Naive thymus-derived CD4-positive, alpha-beta T cell (primary cell): ENCODE measurements at regions not wholly inside any gene's neighbourhood (a gene's known extent, or its start where the extent isn't known, plus 50 kb on each side); places are given as distances from the start of the nearest gene placed in this dataset.

Experiments
- ATAC-seq: fragments of 150-1000 bp; cut with Tn5 transposase; 2 replicates; pipeline ENCODE4 v1.10.0; 2021; ENCODE audit warnings: mild to moderate bottlenecking, moderate library complexity
- CTCF ChIA-PET: fragments of 350-600 bp; sonication (Branson Sonifier 250); formaldehyde crosslinking; loops from one replicate; lab custom pipeline; 2021; ENCODE audit warnings: antibody characterized with exemption; lab: Charles Lee
- POLR2A ChIA-PET: fragments of 350-600 bp; sonication (Branson Sonifier 250); formaldehyde crosslinking; loops from one replicate; lab custom pipeline; 2021; ENCODE audit warnings: antibody characterized with exemption, inconsistent platforms; lab: Charles Lee
- DNase-seq, 9 donors: peaks; one replicate each; pipeline versions ENCODE4 v3.0.0 to v3.0.0-alpha.2; 2020 to 2022; ENCODE audit warnings: mixed read lengths in 1 of 9
- H3K27ac ChIP-seq: one replicate; pipeline ENCODE4 v1.7.0; 2013; ENCODE audit warnings: mild to moderate bottlenecking, low read depth, low read length, moderate library complexity
- H3K27me3 ChIP-seq, 2 donors: one replicate each; pipeline ENCODE4 v1.7.0; 2013; ENCODE audit warnings: low read length in 2 of 2, mild to moderate bottlenecking in 2 of 2, moderate library complexity in 2 of 2; ENCODE audit not compliant: control insufficient read depth in 2 of 2, insufficient read depth in 2 of 2
- H3K36me3 ChIP-seq, 3 experiments: 1 replicate in 2 of 3; 2 replicates in 1 of 3; pipeline ENCODE4 v1.7.0; 2013; ENCODE audit warnings: low read length in 3 of 3, mild to moderate bottlenecking in 3 of 3, moderate library complexity in 1 of 3; ENCODE audit not compliant: insufficient read depth in 3 of 3, control insufficient read depth in 2 of 3
- H3K4me1 ChIP-seq, 2 donors: one replicate each; pipeline ENCODE4 v1.7.0; 2013; ENCODE audit warnings: low read length in 2 of 2, mild to moderate bottlenecking in 2 of 2, moderate library complexity in 1 of 2; ENCODE audit not compliant: control insufficient read depth in 2 of 2, insufficient read depth in 2 of 2
- H3K4me3 ChIP-seq: 2 replicates; pipeline ENCODE4 v1.7.0; 2013; ENCODE audit warnings: mild to moderate bottlenecking, low read length
- H3K9me3 ChIP-seq, 3 experiments: 1 replicate in 2 of 3; 2 replicates in 1 of 3; pipeline ENCODE4 v1.7.0; 2013; ENCODE audit warnings: low read length in 3 of 3; ENCODE audit not compliant: control insufficient read depth in 2 of 3
- H3K27ac Mint-ChIP-seq, 9 donors: one replicate each; pipeline ENCODE4 v1.8.0; 2020 to 2022; ENCODE audit warnings: mixed read lengths in 9 of 9, mild to moderate bottlenecking in 8 of 9, moderate library complexity in 5 of 9, inconsistent platforms in 2 of 9
- H3K27me3 Mint-ChIP-seq, 5 donors: one replicate each; pipeline ENCODE4 v1.8.0; 2021 to 2022; ENCODE audit warnings: mixed read lengths in 5 of 5, mild to moderate bottlenecking in 1 of 5
- H3K36me3 Mint-ChIP-seq, 5 donors: one replicate each; pipeline ENCODE4 v1.8.0; 2020 to 2022; ENCODE audit warnings: mixed read lengths in 5 of 5, mild to moderate bottlenecking in 3 of 5, inconsistent platforms in 1 of 5
- H3K4me1 Mint-ChIP-seq, 7 donors: one replicate each; pipeline ENCODE4 v1.8.0; 2020 to 2022; ENCODE audit warnings: mixed read lengths in 7 of 7, mild to moderate bottlenecking in 3 of 7, inconsistent platforms in 1 of 7
- H3K4me3 Mint-ChIP-seq, 10 donors: one replicate each; pipeline ENCODE4 v1.8.0; 2020 to 2022; ENCODE audit warnings: mild to moderate bottlenecking in 10 of 10, mixed read lengths in 10 of 10, moderate library complexity in 6 of 10, inconsistent platforms in 2 of 10
- H3K9me3 Mint-ChIP-seq, 11 donors: one replicate each; pipeline ENCODE4 v1.8.0; 2020 to 2022; ENCODE audit warnings: mixed read lengths in 11 of 11, mild to moderate bottlenecking in 4 of 11, inconsistent platforms in 1 of 11, moderate library complexity in 1 of 11
- intact Hi-C, 2 donors: fragments of 100-400 bp; cut with micrococcal nuclease; formaldehyde crosslinking; loops; one replicate each; pipeline ENCODE4 v1.15.1; 2023

GRCh38 chr1:221180704-221181368 lies 301.6 kb downstream of the HLX start:
- Histone ChIP-seq H3K4me1 (no peaks in the 10 kb centered on the region), H3K4me3 (no peak overlapping the region), H3K27ac (no peak overlapping the region), H3K9me3 (no peaks in the 10 kb centered on the region), H3K27me3 (no peaks in the 10 kb centered on the region), H3K36me3 (no peaks in the 10 kb centered on the region)
- Mint-ChIP-seq H3K9me3 (peaks cover 0 to 4% (median 0%) of the 10 kb centered on the region in 11 donors), H3K4me1 (peaks cover 0 to 5% (median 0%) of the 10 kb centered on the region in 7 donors), H3K27ac (no peak overlapping the region), H3K27me3 (peaks cover 2 to 40% (median 14%) of the 10 kb centered on the region in 5 donors), H3K4me3 (no peak overlapping the region), H3K36me3 (no peaks in the 10 kb centered on the region)
- no peak for ATAC-seq
- ChIA-PET CTCF (no interaction called here), POLR2A (no interaction called here)
- intact Hi-C loops = no loop called here
- DNase-seq = no peak

GRCh38 chr1:221182791-221183533 lies 303.7 kb downstream of the HLX start:
- CTCF ChIA-PET = no interaction called here
- H3K27me3 Mint-ChIP-seq = peaks cover 2 to 37% (median 14%) of the 10 kb centered on the region in 5 donors
- ATAC-seq (peak; percentile 89), DNase-seq (no peak)
- no peaks in the 10 kb centered on the region for H3K27me3 ChIP-seq
- H3K4me3 Mint-ChIP-seq = no peak overlapping the region
- no peaks in the 10 kb centered on the region for H3K36me3 Mint-ChIP-seq
- no peaks in the 10 kb centered on the region for H3K9me3 ChIP-seq
- H3K4me1 Mint-ChIP-seq = peaks cover 0 to 5% (median 0%) of the 10 kb centered on the region in 7 donors
- peaks cover 0 to 2% (median 0%) of the 10 kb centered on the region in 11 donors for H3K9me3 Mint-ChIP-seq
- no peak overlapping the region for H3K27ac Mint-ChIP-seq
- H3K27ac ChIP-seq = no peak overlapping the region
- intact Hi-C loops = no loop called here
- no peaks in the 10 kb centered on the region for H3K4me1 ChIP-seq
- no peaks in the 10 kb centered on the region for H3K36me3 ChIP-seq
- POLR2A ChIA-PET = no interaction called here
- H3K4me3 ChIP-seq = no peak overlapping the region

- H3K36me3 Mint-ChIP-seq = no peaks in the 10 kb centered on the region
- Histone ChIP-seq H3K4me3 (no peak overlapping the region), H3K36me3 (no peaks in the 10 kb centered on the region), H3K27me3 (no peaks in the 10 kb centered on the region), H3K4me1 (no peaks in the 10 kb centered on the region), H3K27ac (no peak overlapping the region), H3K9me3 (no peaks in the 10 kb centered on the region)
- no peak overlapping the region for H3K4me3 Mint-ChIP-seq
- ATAC-seq (no peak), DNase-seq (no peak)
- intact Hi-C loops = no loop called here
- H3K27me3 Mint-ChIP-seq = peaks cover 2 to 33% (median 14%) of the 10 kb centered on the region in 5 donors
- peaks cover 0 to 3% (median 0%) of the 10 kb centered on the region in 11 donors for H3K9me3 Mint-ChIP-seq
- no peak overlapping the region for H3K27ac Mint-ChIP-seq
- POLR2A ChIA-PET = no interaction called here
- CTCF ChIA-PET = no interaction called here
- peaks cover 0 to 5% (median 0%) of the 10 kb centered on the region in 7 donors for H3K4me1 Mint-ChIP-seq
Measured at GRCh38 chr1:221184131-221184794, 305.0 kb downstream of the HLX start.

- no peaks in the 10 kb centered on the region for H3K4me1 ChIP-seq
Measured at GRCh38 chr1:221187174-221187573, 307.9 kb downstream of the HLX start.

GRCh38 chr1:221188458-221188857 lies 309.2 kb downstream of the HLX start:
- no peaks in the 10 kb centered on the region for H3K36me3 Mint-ChIP-seq
- Histone ChIP-seq H3K4me1 (no peaks in the 10 kb centered on the region), H3K27ac (no peak overlapping the region), H3K9me3 (no peaks in the 10 kb centered on the region), H3K36me3 (no peaks in the 10 kb centered on the region), H3K27me3 (no peaks in the 10 kb centered on the region), H3K4me3 (no peak overlapping the region)
- DNase-seq (no peak), ATAC-seq (peak; percentile 60)
- H3K4me1 Mint-ChIP-seq = no peaks in the 10 kb centered on the region
- POLR2A ChIA-PET = no interaction called here
- no peak overlapping the region for H3K27ac Mint-ChIP-seq
- peaks cover 0 to 3% (median 0%) of the 10 kb centered on the region in 11 donors for H3K9me3 Mint-ChIP-seq
- CTCF ChIA-PET = no interaction called here
- H3K4me3 Mint-ChIP-seq = no peak overlapping the region
- intact Hi-C loops = no loop called here
- peaks cover 0 to 11% (median 4%) of the 10 kb centered on the region in 5 donors for H3K27me3 Mint-ChIP-seq

More at GRCh38 chr1:221187174-221187573, 307.9 kb downstream of the HLX start:
- no peaks in the 10 kb centered on the region for H3K9me3 ChIP-seq
- H3K27ac ChIP-seq = no peak overlapping the region
- Mint-ChIP-seq H3K27me3 (peaks cover 2 to 23% (median 12%) of the 10 kb centered on the region in 5 donors), H3K4me3 (no peak overlapping the region), H3K27ac (no peak overlapping the region), H3K36me3 (no peaks in the 10 kb centered on the region), H3K9me3 (peaks cover 0 to 3% (median 0%) of the 10 kb centered on the region in 11 donors), H3K4me1 (peaks cover 0 to 5% (median 0%) of the 10 kb centered on the region in 7 donors)
- intact Hi-C loops = no loop called here
- no peaks in the 10 kb centered on the region for H3K27me3 ChIP-seq
- no peak overlapping the region for H3K4me3 ChIP-seq
- ChIA-PET CTCF (no interaction called here), POLR2A (no interaction called here)
- no peak for ATAC-seq
- H3K36me3 ChIP-seq = no peaks in the 10 kb centered on the region
- no peak for DNase-seq

- Histone ChIP-seq H3K27me3 (no peaks in the 10 kb centered on the region), H3K36me3 (no peaks in the 10 kb centered on the region), H3K4me3 (no peak overlapping the region), H3K9me3 (no peaks in the 10 kb centered on the region), H3K27ac (no peak overlapping the region), H3K4me1 (no peaks in the 10 kb centered on the region)
- no peaks in the 10 kb centered on the region for H3K4me1 Mint-ChIP-seq
- ChIA-PET CTCF (no interaction called here), POLR2A (no interaction called here)
- no peak overlapping the region for H3K4me3 Mint-ChIP-seq
- H3K9me3 Mint-ChIP-seq = peaks cover 0 to 3% (median 0%) of the 10 kb centered on the region in 11 donors
- ATAC-seq (no peak), DNase-seq (no peak)
- intact Hi-C loops = no loop called here
- no peak overlapping the region for H3K27ac Mint-ChIP-seq
- no peaks in the 10 kb centered on the region for H3K36me3 Mint-ChIP-seq
- H3K27me3 Mint-ChIP-seq = peaks cover 0 to 3% (median 0%) of the 10 kb centered on the region in 5 donors
Measured at GRCh38 chr1:221190249-221190648, 311.0 kb downstream of the HLX start.
